Right lobe of liver (tissue), 6 donors: ENCODE measurements at regions not wholly inside any gene's neighbourhood (a gene's known extent, or its start where the extent isn't known, plus 50 kb on each side); places are given as distances from the start of the nearest gene placed in this dataset.

ENCODE experiments used
- ATAC-seq, 4 donors: fragments of 200-7000 bp; cut with Tn5 transposase; one replicate each; pipeline ENCODE4 v1.9.1; 2020; ENCODE audit warnings: mild to moderate bottlenecking in 4 of 4, moderate library complexity in 4 of 4
- DNase-seq, 3 donors: peaks; one replicate each; pipeline ENCODE4 v3.0.0-alpha.2; 2020
- H3K27ac ChIP-seq, 3 donors: fragments of 200-600 bp; one replicate each; pipeline ENCODE4 v1.8.0; 2022
- H3K27me3 ChIP-seq, 2 donors: fragments of 200-600 bp; one replicate each; pipeline ENCODE4 v1.8.0; 2022
- H3K36me3 ChIP-seq, 4 donors: fragments of 200-600 bp; sonication (generic) in 1 of 4; one replicate each; pipeline versions ENCODE4 v1.5.1 to v1.8.0; 2017 to 2022; ENCODE audit warnings: control low read depth in 1 of 4
- H3K4me1 ChIP-seq, 4 donors: fragments of 200-600 bp; sonication (generic) in 1 of 4; one replicate each; pipeline versions ENCODE4 v1.5.1 to v1.8.0; 2017 to 2022; ENCODE audit warnings: control low read depth in 1 of 4
- H3K4me3 ChIP-seq, 3 donors: fragments of 200-600 bp; one replicate each; pipeline ENCODE4 v1.8.0; 2022
- H3K9me3 ChIP-seq, 4 donors: fragments of 200-600 bp; sonication (generic) in 1 of 4; one replicate each; pipeline versions ENCODE4 v1.5.1 to v1.8.0; 2017 to 2022; ENCODE audit warnings: control low read depth in 1 of 4
- POLR2A ChIP-seq: fragments of 450-650 bp; IDR thresholded peaks from one replicate; pipeline ENCODE4 v1.6.1; 2017; ENCODE audit warnings: antibody characterized with exemption, mild to moderate bottlenecking
- WGBS: methylation state at CpG from one replicate; pipeline ENCODE4 v1.1.6; 2018; ENCODE audit warnings: low coverage, low lambda C conversion rate; ENCODE audit not compliant: insufficient coverage; ENCODE audit errors: missing lambda C conversion rate; 5-methylcytosine and 5-hydroxymethylcytosine counted together
- intact Hi-C, 2 donors: fragments of 100-400 bp; cut with DNase I; formaldehyde crosslinking; loops; one replicate each; pipeline versions ENCODE4 v1.11.2 to v1.14.1; 2022
- TF ChIP-seq, protein P1 (sequence below), 4 donors: fragments of 200-600 bp in 3 of 4; fragments of 450-650 bp in 1 of 4; IDR thresholded peaks; one replicate each; pipeline versions ENCODE4 v1.5.1 to v1.8.0; 2016 to 2022; ENCODE audit warnings: antibody characterized with exemption in 4 of 4, mild to moderate bottlenecking in 2 of 4
- donor health status: DM: no; HTN: yes; CAD: no.
- donor health status: DM: no; HTN: no; CAD: no.
- donor health status: DM: no; HTN: no; CAD: no.
- donor health status: DM: no; HTN: yes; CAD: no.
- donor health status: DM: no; HTN: yes; CAD: no.

- no peaks in the 10 kb centered on the region for H3K36me3 ChIP-seq
- DNase-seq (no peak), ATAC-seq (no peak)
- H3K27ac ChIP-seq: no peak overlapping the region
- H3K4me3 ChIP-seq: no peak overlapping the region
- H3K27me3 ChIP-seq: no peaks in the 10 kb centered on the region
- no peaks in the 10 kb centered on the region for H3K9me3 ChIP-seq
- 6% methylated on average over 3 of the region's 3 CpGs for WGBS
- H3K4me1 ChIP-seq: no peaks in the 10 kb centered on the region
- intact Hi-C loops: no loop called here
- TF ChIP-seq, protein P1, sequence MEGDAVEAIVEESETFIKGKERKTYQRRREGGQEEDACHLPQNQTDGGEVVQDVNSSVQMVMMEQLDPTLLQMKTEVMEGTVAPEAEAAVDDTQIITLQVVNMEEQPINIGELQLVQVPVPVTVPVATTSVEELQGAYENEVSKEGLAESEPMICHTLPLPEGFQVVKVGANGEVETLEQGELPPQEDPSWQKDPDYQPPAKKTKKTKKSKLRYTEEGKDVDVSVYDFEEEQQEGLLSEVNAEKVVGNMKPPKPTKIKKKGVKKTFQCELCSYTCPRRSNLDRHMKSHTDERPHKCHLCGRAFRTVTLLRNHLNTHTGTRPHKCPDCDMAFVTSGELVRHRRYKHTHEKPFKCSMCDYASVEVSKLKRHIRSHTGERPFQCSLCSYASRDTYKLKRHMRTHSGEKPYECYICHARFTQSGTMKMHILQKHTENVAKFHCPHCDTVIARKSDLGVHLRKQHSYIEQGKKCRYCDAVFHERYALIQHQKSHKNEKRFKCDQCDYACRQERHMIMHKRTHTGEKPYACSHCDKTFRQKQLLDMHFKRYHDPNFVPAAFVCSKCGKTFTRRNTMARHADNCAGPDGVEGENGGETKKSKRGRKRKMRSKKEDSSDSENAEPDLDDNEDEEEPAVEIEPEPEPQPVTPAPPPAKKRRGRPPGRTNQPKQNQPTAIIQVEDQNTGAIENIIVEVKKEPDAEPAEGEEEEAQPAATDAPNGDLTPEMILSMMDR (IDR thresholded peaks at IDR 0.05): no peak
- TF ChIP-seq POLR2A: no peak
These were observed 595.3 kb upstream of the POU3F2 start for GRCh38 chr6:98239057-98239456.

- H3K4me1 ChIP-seq: no peaks in the 10 kb centered on the region
- H3K27me3 ChIP-seq: no peaks in the 10 kb centered on the region
- H3K4me3 ChIP-seq: no peak overlapping the region
- no peak overlapping the region for H3K27ac ChIP-seq
- no peak for TF ChIP-seq POLR2A
- TF ChIP-seq, protein P1 (IDR thresholded peaks at IDR 0.05): no peak
- no peaks in the 10 kb centered on the region for H3K9me3 ChIP-seq
- DNase-seq (no peak), ATAC-seq (no peak)
- WGBS: no CpG with 5 or more reads among the region's 1 CpG
- intact Hi-C loops: no loop called here
- no peaks in the 10 kb centered on the region for H3K36me3 ChIP-seq
These were observed 592.7 kb upstream of the POU3F2 start for GRCh38 chr6:98241630-98242029.

DNA sequence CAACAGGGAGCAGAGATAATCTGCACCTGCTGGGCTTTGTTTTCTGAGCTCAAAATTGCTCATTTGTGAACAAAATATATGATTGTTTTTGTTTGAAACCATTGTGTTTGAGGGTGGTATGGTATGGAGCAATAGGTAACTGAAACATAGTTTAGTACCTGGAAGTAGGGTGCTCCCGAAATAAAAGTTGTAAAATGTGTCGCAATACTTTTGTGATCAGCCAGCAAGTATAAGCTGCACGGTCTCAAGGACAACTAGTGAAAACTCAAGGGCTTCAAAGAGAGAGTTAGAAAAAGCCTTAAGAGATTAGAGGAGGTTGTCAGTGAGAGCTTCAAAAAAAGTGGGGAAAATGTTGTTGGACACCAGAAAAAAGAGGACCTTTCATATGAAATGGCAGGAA, 579.8 kb upstream of the POU3F2 start:
- no peak for ATAC-seq
- no peak for DNase-seq
- TF ChIP-seq POLR2A: no peak
- TF ChIP-seq, protein P1 (IDR thresholded peaks at IDR 0.05): no peak
- Histone ChIP-seq H3K27ac (no peak overlapping the region), H3K4me3 (no peak overlapping the region), H3K4me1 (no peaks in the 10 kb centered on the region), H3K27me3 (no peaks in the 10 kb centered on the region), H3K9me3 (no peaks in the 10 kb centered on the region), H3K36me3 (no peaks in the 10 kb centered on the region)
- intact Hi-C loops: no loop called here
- 36% methylated on average over 3 of the region's 3 CpGs for WGBS

DNA sequence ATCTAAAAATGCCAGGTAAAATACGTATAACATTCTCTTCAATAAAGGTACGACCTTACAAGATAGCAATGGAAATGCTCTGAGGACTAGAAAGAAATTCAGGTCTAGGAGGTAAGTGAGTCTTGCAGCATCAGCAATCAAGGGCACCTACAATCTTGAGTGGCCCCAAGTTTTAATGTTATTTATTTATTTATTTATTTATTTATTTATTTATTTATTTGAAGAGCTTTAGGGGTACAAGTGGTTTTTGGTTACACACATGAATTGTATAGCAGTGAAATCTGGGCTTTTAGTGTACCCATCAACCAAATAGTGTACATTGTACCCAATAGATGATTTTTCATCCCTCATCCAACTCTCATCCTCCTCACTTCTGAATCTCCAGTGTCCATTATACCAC, 574.0 kb upstream of the POU3F2 start:
- Histone ChIP-seq H3K36me3 (no peaks in the 10 kb centered on the region), H3K27ac (no peak overlapping the region), H3K27me3 (no peaks in the 10 kb centered on the region), H3K4me1 (no peaks in the 10 kb centered on the region), H3K9me3 (no peaks in the 10 kb centered on the region), H3K4me3 (no peak overlapping the region)
- no peak for TF ChIP-seq POLR2A
- TF ChIP-seq, protein P1 (IDR thresholded peaks at IDR 0.05): no peak
- intact Hi-C loops: no loop called here
- 60% methylated on average over 2 of the region's 2 CpGs for WGBS
- ATAC-seq (no peak), DNase-seq (no peak)

DNA sequence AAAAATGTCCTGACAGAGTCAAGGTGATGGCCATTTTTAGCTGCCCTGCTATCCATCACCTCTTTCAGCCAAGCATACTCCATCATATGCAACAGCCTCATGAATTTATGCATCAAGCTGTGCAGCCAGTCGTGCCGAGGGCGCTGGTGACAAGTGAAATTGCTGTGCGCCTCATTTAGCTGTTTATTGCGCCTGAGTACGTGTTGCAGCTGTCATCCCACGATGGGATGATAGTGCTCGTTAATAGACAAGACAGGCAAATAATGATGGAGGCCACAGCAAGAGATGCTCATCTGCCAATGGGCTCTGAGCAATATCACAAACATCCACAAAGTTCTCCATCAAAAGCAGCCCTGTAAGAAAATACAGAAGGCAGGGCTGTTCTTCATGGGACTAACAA, 562.3 kb upstream of the POU3F2 start:
- Histone ChIP-seq H3K36me3 (no peaks in the 10 kb centered on the region), H3K27me3 (no peaks in the 10 kb centered on the region), H3K27ac (no peak overlapping the region), H3K4me3 (no peak overlapping the region), H3K9me3 (peaks cover 0 to 4% (median 0%) of the 10 kb centered on the region in 4 donors), H3K4me1 (no peaks in the 10 kb centered on the region)
- ATAC-seq: no peak
- TF ChIP-seq, protein P1 (IDR thresholded peaks at IDR 0.05): no peak
- no peak for TF ChIP-seq POLR2A
- DNase-seq: no peak
- intact Hi-C loops: no loop called here
- 67% methylated on average over 8 of the region's 8 CpGs for WGBS
